Keratinocyte (primary cell): ENCODE measurements at regions not wholly inside any gene's neighbourhood (a gene's known extent, or its start where the extent isn't known, plus 50 kb on each side); places are given as distances from the start of the nearest gene placed in this dataset.

Experiments
- DNase-seq: peaks from one replicate; pipeline ENCODE4 v3.0.0-alpha.2; 2011; ENCODE audit warnings: low read depth, missing footprints, low spot score
- FAIRE-seq: peaks from 2 replicates; lab custom pipeline; 2011; peaks lifted over from hg19 to GRCh38; lab: Jason Lieb, UNC
- H2AFZ ChIP-seq: 2 replicates; pipeline ENCODE4 v1.6.0; 2012; ENCODE audit warnings: low read length, control low read depth, inconsistent platforms; ENCODE audit not compliant: control insufficient read depth
- H3K27ac ChIP-seq: 2 replicates; pipeline ENCODE4 v1.5.1; 2011; ENCODE audit warnings: low read length; ENCODE audit not compliant: control insufficient read depth, insufficient read depth
- H3K27me3 ChIP-seq: 3 replicates; pipeline ENCODE4 v1.6.0; 2011; ENCODE audit warnings: low read length; ENCODE audit not compliant: control insufficient read depth, insufficient read depth; ENCODE audit errors: extremely low read depth
- H3K36me3 ChIP-seq, 2 experiments: 2 replicates in 1 of 2; 3 replicates in 1 of 2; pipeline ENCODE4 v1.5.1; 2011; ENCODE audit warnings: low read length in 2 of 2, mild to moderate bottlenecking in 1 of 2; ENCODE audit not compliant: control insufficient read depth in 2 of 2, insufficient read depth in 2 of 2; ENCODE audit errors: extremely low read depth in 1 of 2
- H3K4me1 ChIP-seq: 3 replicates; pipeline ENCODE4 v1.5.1; 2011; ENCODE audit warnings: low read length; ENCODE audit not compliant: control insufficient read depth, insufficient read depth; ENCODE audit errors: extremely low read depth
- H3K4me2 ChIP-seq: 3 replicates; pipeline ENCODE4 v1.6.0; 2011; ENCODE audit warnings: low read depth, low read length; ENCODE audit not compliant: control insufficient read depth, insufficient read depth; ENCODE audit errors: extremely low read depth
- H3K4me3 ChIP-seq, 3 experiments: fragments of 200-600 bp in 1 of 3; sonication (generic) in 1 of 3; 2 replicates in 2 of 3; 3 replicates in 1 of 3; pipeline ENCODE4 v1.5.1; 2011 to 2016; ENCODE audit warnings: low read length in 3 of 3, mild to moderate bottlenecking in 3 of 3, control low read depth in 2 of 3, inconsistent platforms in 1 of 3, low read depth in 1 of 3, mixed read lengths in 1 of 3, mixed run types in 1 of 3, moderate library complexity in 1 of 3; ENCODE audit not compliant: control insufficient read depth in 2 of 3, insufficient read depth in 2 of 3; ENCODE audit errors: extremely low read depth in 1 of 3
- H3K79me2 ChIP-seq: 2 replicates; pipeline ENCODE4 v1.6.0; 2012; ENCODE audit warnings: low read length; ENCODE audit not compliant: control insufficient read depth, insufficient read depth
- H3K9ac ChIP-seq: 3 replicates; pipeline ENCODE4 v1.6.0; 2011; ENCODE audit warnings: low read length; ENCODE audit not compliant: control insufficient read depth, insufficient read depth; ENCODE audit errors: extremely low read depth
- H3K9me1 ChIP-seq: 3 replicates; pipeline ENCODE4 v1.6.0; 2011; ENCODE audit warnings: low read length; ENCODE audit not compliant: control insufficient read depth, insufficient read depth; ENCODE audit errors: extremely low read depth
- H3K9me3 ChIP-seq: 2 replicates; pipeline ENCODE4 v1.5.1; 2012; ENCODE audit warnings: low read depth, low read length; ENCODE audit not compliant: control insufficient read depth
- H4K20me1 ChIP-seq: 3 replicates; pipeline ENCODE4 v1.6.0; 2011; ENCODE audit warnings: low read length; ENCODE audit not compliant: control insufficient read depth, insufficient read depth; ENCODE audit errors: extremely low read depth
- CTCF ChIP-seq, 3 experiments: IDR thresholded peaks in 1 of 3; conservative IDR thresholded peaks in 1 of 3; optimal IDR thresholded peaks in 1 of 3; 2 replicates in 2 of 3; 3 replicates in 1 of 3; pipeline versions ENCODE3 to v1.5.1; 2011; ENCODE audit warnings: low read length in 3 of 3, mild to moderate bottlenecking in 3 of 3, moderate library complexity in 2 of 3, control low read depth in 1 of 3, inconsistent platforms in 1 of 3; ENCODE audit not compliant: insufficient read depth in 2 of 3; ENCODE audit errors: extremely low read depth in 1 of 3
- EZH2 ChIP-seq: IDR thresholded peaks from one replicate; pipeline ENCODE4 v1.6.1; 2012; ENCODE audit warnings: inconsistent platforms, mild to moderate bottlenecking, low read length, moderate library complexity
- dilution Hi-C: fragments of 300-500 bp; cut with MboI; formaldehyde crosslinking; loops from one replicate; pipeline ENCODE4 v1.7.0; 2020; ENCODE audit warnings: low sequenced_read_pairs; ENCODE audit not compliant: extremely low pct_ligation_motif_present

- Histone ChIP-seq H4K20me1 (no peaks in the 10 kb centered on the region), H3K79me2 (no peaks in the 10 kb centered on the region), H3K4me1 (peaks cover 27% of the 10 kb centered on the region), H3K27me3 (no peaks in the 10 kb centered on the region), H3K9ac (peak overlapping the region; percentile 53), H3K4me3 (no peak overlapping the region), H3K9me1 (no peaks in the 10 kb centered on the region), H3K9me3 (no peaks in the 10 kb centered on the region), H3K27ac (peak overlapping the region; percentile 87), H3K36me3 (no peaks in the 10 kb centered on the region), H2AFZ (no peak overlapping the region), H3K4me2 (peak overlapping the region; percentile 57)
- TF ChIP-seq EZH2 (no peak), CTCF (optimal IDR thresholded peaks at IDR 0.05 in 1 of 3, IDR thresholded peaks at IDR 0.05 in 1 of 3, conservative IDR thresholded peaks at IDR 0.05 in 1 of 3; ENCODE audit: extremely low read depth in 1 of 3, insufficient read depth in 2 of 3, low read length in 3 of 3) (no peak)
- DNase-seq (peak; percentile 66), FAIRE-seq (peak; percentile 96)
- dilution Hi-C loops, result no loop called here
Measured at GRCh38 chr2:118387509-118387908, 299.2 kb downstream of the INSIG2 start.

GRCh38 chr2:118386641-118387302 is 298.5 kb downstream of the INSIG2 start:
- peak; percentile 97 for FAIRE-seq
- peak; percentile 74 for DNase-seq
- peak overlapping the region; percentile 57 for H3K4me2 ChIP-seq

More at GRCh38 chr2:118386641-118387302, 298.5 kb downstream of the INSIG2 start:
- Histone ChIP-seq H4K20me1 (no peaks in the 10 kb centered on the region), H3K79me2 (no peaks in the 10 kb centered on the region), H3K4me3 (no peak overlapping the region), H3K27me3 (no peaks in the 10 kb centered on the region), H3K27ac (peak overlapping the region; percentile 87), H2AFZ (peak overlapping the region; percentile 28), H3K9me1 (no peaks in the 10 kb centered on the region), H3K4me1 (peaks cover 27% of the 10 kb centered on the region), H3K9me3 (no peaks in the 10 kb centered on the region), H3K36me3 (no peaks in the 10 kb centered on the region), H3K9ac (peak overlapping the region; percentile 53)
- TF ChIP-seq EZH2 (no peak), CTCF (optimal IDR thresholded peaks at IDR 0.05 in 1 of 3, IDR thresholded peaks at IDR 0.05 in 1 of 3, conservative IDR thresholded peaks at IDR 0.05 in 1 of 3; ENCODE audit: extremely low read depth in 1 of 3, insufficient read depth in 2 of 3, low read length in 3 of 3) (no peak)
- dilution Hi-C loops, result no loop called here
